ENCODE measurements at regions not wholly inside any gene's neighbourhood (a gene's known extent, or its start where the extent isn't known, plus 50 kb on each side); places are given as distances from the start of the nearest gene placed in this dataset.

DNA sequence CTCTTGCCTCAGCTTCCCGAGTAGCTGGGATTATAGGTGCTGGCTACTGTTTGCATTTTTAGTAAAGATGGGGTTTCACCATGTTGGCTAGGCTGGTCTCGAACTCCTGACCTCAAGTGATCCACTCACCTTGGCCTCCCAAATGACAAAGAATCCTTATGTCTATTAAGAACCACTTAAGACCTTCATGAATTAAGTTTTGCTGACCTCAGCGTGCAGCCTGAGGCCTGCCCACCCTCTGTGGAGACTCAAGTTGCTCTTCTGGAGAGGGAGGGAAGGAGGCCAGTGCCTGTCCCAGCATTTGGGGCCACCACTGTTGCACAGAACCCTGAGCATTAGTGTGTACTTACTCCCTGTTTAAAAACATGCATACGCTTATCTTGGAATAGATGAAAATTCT, 313.3 kb downstream of the FGF9 start:
- no peak overlapping the region for H3K9ac ChIP-seq (replicated peaks in 1 of 4; ENCODE audit: extremely low read depth in 1 of 4, low read depth in 3 of 4, low read length in 3 of 4)
- 82% methylated on average over 4 of the region's 4 CpGs; no CpG with 5 or more reads in 1 of the 2 experiments for WGBS, 2 experiments (ENCODE audit: extremely low coverage in 1 of 2, insufficient coverage in 1 of 2, insufficient read length in 1 of 2, insufficient replicate concordance in 2 of 2, low coverage in 1 of 2, low lambda C conversion rate in 2 of 2, missing lambda C conversion rate in 1 of 2)
- CTCF ChIA-PET (ENCODE audit: partially characterized antibody): no interaction called here

More for the DNA sequence above, 313.3 kb downstream of the FGF9 start:
- Histone ChIP-seq H3K23ac (ENCODE audit: insufficient read length) (no peak overlapping the region), H3K4me3 (ENCODE audit: extremely low read depth in 1 of 4, insufficient read depth in 2 of 4, low read depth in 3 of 4, low read length in 4 of 4) (no peak overlapping the region), H3K4ac (replicated peaks; ENCODE audit: insufficient read length, low read depth, low read length) (no peak overlapping the region), H4K8ac (ENCODE audit: extremely low read depth, insufficient read depth, low read length) (no peak overlapping the region), H4K20me1 (replicated peaks in 1 of 2; ENCODE audit: control insufficient read depth in 1 of 2, insufficient read depth in 2 of 2, low read length in 2 of 2) (no peaks in the 10 kb centered on the region), H3K79me1 (ENCODE audit: low read depth, low read length) (no peaks in the 10 kb centered on the region), H3K4me2 (ENCODE audit: insufficient read depth in 1 of 2, low read depth in 2 of 2, low read length in 2 of 2) (no peak overlapping the region), H2BK20ac (ENCODE audit: low read length) (no peak overlapping the region), H3K27me3 (replicated peaks in 1 of 4; ENCODE audit: control insufficient read depth in 3 of 4, extremely low read depth in 1 of 4, insufficient read depth in 3 of 4, low read length in 3 of 4) (no peaks in the 10 kb centered on the region), H3K9me3 (ENCODE audit: insufficient read depth in 2 of 2, low read depth in 1 of 2, low read length in 1 of 2) (no peaks in the 10 kb centered on the region), H2BK5ac (ENCODE audit: low read depth, low read length) (no peak overlapping the region), H3K27ac (ENCODE audit: low read depth, low read length) (no peak overlapping the region), H2AFZ (ENCODE audit: low read length) (no peak overlapping the region), H3K4me1 (replicated peaks in 1 of 4; ENCODE audit: control insufficient read depth in 3 of 4, insufficient read depth in 4 of 4, low read length in 3 of 4) (no peaks in the 10 kb centered on the region), H4K5ac (ENCODE audit: insufficient read length, low read depth, low read length) (no peak overlapping the region), H2AK5ac (ENCODE audit: low read depth, low read length) (no peak overlapping the region), H3K36me3 (ENCODE audit: control insufficient read depth in 2 of 4, insufficient read depth in 4 of 4, low read length in 3 of 4) (no peaks in the 10 kb centered on the region), H2BK12ac (ENCODE audit: low read depth, low read length) (no peak overlapping the region), H3K23me2 (ENCODE audit: low read depth, low read length) (peaks cover 1% of the 10 kb centered on the region; the same call in 1 of the 2 replicates), H2BK15ac (ENCODE audit: low read length) (no peak overlapping the region), H2BK120ac (replicated peaks; ENCODE audit: low read depth, low read length) (no peak overlapping the region), H3K79me2 (ENCODE audit: control insufficient read depth in 1 of 2, insufficient read depth in 2 of 2, low read length in 2 of 2) (no peaks in the 10 kb centered on the region), H3K56ac (replicated peaks; ENCODE audit: insufficient read length, low read depth, low read length) (no peak overlapping the region), H4K91ac (replicated peaks; ENCODE audit: insufficient read length, low read length) (no peak overlapping the region), H3K18ac (ENCODE audit: extremely low read depth, low read length) (no peak overlapping the region), H3K14ac (ENCODE audit: insufficient read length) (no peak overlapping the region)
- no peak for FAIRE-seq
- POLR2A ChIA-PET (ENCODE audit: partially characterized antibody): no interaction called here
- DNase-seq (ENCODE audit: low read depth in 1 of 2, low spot score in 2 of 2): no peak
- TF ChIP-seq HDAC6 (IDR thresholded peaks at IDR 0.05; ENCODE audit: low read depth, low read length) (no peak), GABPA (IDR thresholded peaks at IDR 0.05; ENCODE audit: borderline replicate concordance, insufficient read depth, low read length) (no peak), MAFK (IDR thresholded peaks at IDR 0.05; ENCODE audit: low read depth, low read length) (no peak), HDAC2 (IDR thresholded peaks at IDR 0.05; ENCODE audit: borderline replicate concordance in 1 of 2, low read depth in 2 of 2, low read length in 2 of 2) (no peak), ASH2L (IDR thresholded peaks at IDR 0.05; ENCODE audit: low read length) (no peak), EZH2 (IDR thresholded peaks at IDR 0.05; ENCODE audit: low read depth, low read length, severe bottlenecking) (no peak), TAF1 (IDR thresholded peaks at IDR 0.05; ENCODE audit: low read depth, low read length) (no peak), KDM5A (IDR thresholded peaks at IDR 0.05; ENCODE audit: low read length) (no peak), SRF (IDR thresholded peaks at IDR 0.05; ENCODE audit: low read depth, low read length) (no peak), TAF7 (optimal IDR thresholded peaks at IDR 0.05; ENCODE audit: borderline replicate concordance, low read depth, low read length) (no peak)
- TF ChIP-seq, protein P1, sequence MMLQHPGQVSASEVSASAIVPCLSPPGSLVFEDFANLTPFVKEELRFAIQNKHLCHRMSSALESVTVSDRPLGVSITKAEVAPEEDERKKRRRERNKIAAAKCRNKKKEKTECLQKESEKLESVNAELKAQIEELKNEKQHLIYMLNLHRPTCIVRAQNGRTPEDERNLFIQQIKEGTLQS (IDR thresholded peaks at IDR 0.05; ENCODE audit: insufficient read depth, low read depth, low read length): no peak
- TF ChIP-seq, protein P2, sequence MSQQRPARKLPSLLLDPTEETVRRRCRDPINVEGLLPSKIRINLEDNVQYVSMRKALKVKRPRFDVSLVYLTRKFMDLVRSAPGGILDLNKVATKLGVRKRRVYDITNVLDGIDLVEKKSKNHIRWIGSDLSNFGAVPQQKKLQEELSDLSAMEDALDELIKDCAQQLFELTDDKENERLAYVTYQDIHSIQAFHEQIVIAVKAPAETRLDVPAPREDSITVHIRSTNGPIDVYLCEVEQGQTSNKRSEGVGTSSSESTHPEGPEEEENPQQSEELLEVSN (IDR thresholded peaks at IDR 0.05): no peak
